Neural cell (in vitro differentiated cells): ENCODE measurements at regions not wholly inside any gene's neighbourhood (a gene's known extent, or its start where the extent isn't known, plus 50 kb on each side); places are given as distances from the start of the nearest gene placed in this dataset.

Experiments
- H2AFZ ChIP-seq: fragments of 200-600, 300-800 bp; sonication (generic), shearing (Covaris generic); 2 replicates; pipeline ENCODE4 v1.6.0; 2014; ENCODE audit warnings: low read depth, mild to moderate bottlenecking, antibody characterized with exemption, low read length, moderate library complexity
- H3F3A ChIP-seq: fragments of 200-600 bp; shearing (Covaris generic); 2 replicates; pipeline ENCODE4 v1.6.1; 2016; ENCODE audit warnings: mild to moderate bottlenecking, moderate library complexity, mixed read lengths, antibody characterized with exemption, low read length; ENCODE audit not compliant: insufficient read depth, poor library complexity, severe bottlenecking
- H3K27ac ChIP-seq: fragments of 200-600, 300-800 bp; sonication (generic), shearing (Covaris generic); 2 replicates; pipeline ENCODE4 v1.5.1; 2014; ENCODE audit warnings: mild to moderate bottlenecking, low read length, moderate library complexity
- H3K27me3 ChIP-seq: fragments of 300-800, 200-600 bp; sonication (generic), shearing (Covaris generic); 2 replicates; pipeline ENCODE4 v1.6.0; 2014; ENCODE audit warnings: mild to moderate bottlenecking, low read depth, low read length, moderate library complexity; ENCODE audit not compliant: insufficient read depth
- H3K36me3 ChIP-seq: fragments of 300-800, 200-600 bp; sonication (generic), shearing (Covaris generic); 2 replicates; pipeline ENCODE4 v1.5.1; 2014; ENCODE audit warnings: mild to moderate bottlenecking, antibody characterized with exemption, low read length, moderate library complexity; ENCODE audit not compliant: insufficient read depth
- H3K4me2 ChIP-seq: fragments of 300-800, 200-600 bp; sonication (generic), shearing (Covaris generic); 2 replicates; pipeline ENCODE4 v1.6.0; 2014; ENCODE audit warnings: mild to moderate bottlenecking, low read length
- H3K4me3 ChIP-seq: fragments of 300-800, 200-600 bp; sonication (generic), shearing (Covaris generic); 2 replicates; pipeline ENCODE4 v1.5.1; 2014; ENCODE audit warnings: mild to moderate bottlenecking, low read length, moderate library complexity
- H3K79me2 ChIP-seq: fragments of 200-600 bp; shearing (Covaris generic); replicated peaks from 2 replicates; pipeline ENCODE4 v1.6.0; 2014; ENCODE audit warnings: mild to moderate bottlenecking, low read length, moderate library complexity; ENCODE audit not compliant: insufficient read depth
- H3K9ac ChIP-seq: fragments of 300-800, 200-600 bp; sonication (generic), shearing (Covaris generic); 2 replicates; pipeline ENCODE4 v1.6.1; 2016; ENCODE audit warnings: mild to moderate bottlenecking, low read length, mixed read lengths
- H3K9me2 ChIP-seq: fragments of 200-600 bp; shearing (Covaris generic); 2 replicates; pipeline ENCODE4 v1.6.1; 2016; ENCODE audit warnings: mild to moderate bottlenecking, low read length, mixed read lengths; ENCODE audit not compliant: insufficient read depth
- H3K9me3 ChIP-seq: fragments of 200-600, 300-800 bp; sonication (generic), shearing (Covaris generic); 2 replicates; pipeline ENCODE4 v1.6.1; 2016; ENCODE audit warnings: mild to moderate bottlenecking, mixed run types, low read length, moderate library complexity, mixed read lengths
- H4K20me1 ChIP-seq: fragments of 200-600 bp; shearing (Covaris generic); 2 replicates; pipeline ENCODE4 v1.6.1; 2016; ENCODE audit warnings: mild to moderate bottlenecking, mixed run types; ENCODE audit not compliant: insufficient read depth
- CTCF ChIP-seq: fragments of 450-650 bp; IDR thresholded peaks from 2 replicates; pipeline ENCODE4 v1.5.1; 2014; ENCODE audit warnings: antibody characterized with exemption, mild to moderate bottlenecking, moderate library complexity; ENCODE audit not compliant: poor library complexity, severe bottlenecking
- EP300 ChIP-seq: fragments of 450-650 bp; conservative IDR thresholded peaks from 2 replicates; pipeline ENCODE4 v1.6.1; 2014; ENCODE audit warnings: antibody characterized with exemption, mild to moderate bottlenecking, moderate library complexity; ENCODE audit not compliant: poor library complexity, severe bottlenecking
- EZH2 ChIP-seq: fragments of 200-600, 300-800 bp; shearing (Covaris generic), sonication (generic); IDR thresholded peaks from 2 replicates; pipeline ENCODE4 v1.6.1; 2014; ENCODE audit warnings: antibody characterized with exemption, low read length, borderline replicate concordance, mild to moderate bottlenecking; ENCODE audit not compliant: insufficient read depth, poor library complexity, severe bottlenecking
- MXI1 ChIP-seq: fragments of 450-650 bp; conservative IDR thresholded peaks from 2 replicates; pipeline ENCODE4 v1.6.1; 2014; ENCODE audit warnings: antibody characterized with exemption, mild to moderate bottlenecking; ENCODE audit not compliant: poor library complexity, severe bottlenecking
- POLR2AphosphoS5 ChIP-seq: IDR thresholded peaks from 2 replicates; pipeline ENCODE4 v1.6.1; 2012
- RAD21 ChIP-seq: fragments of 450-650 bp; conservative IDR thresholded peaks from 2 replicates; pipeline ENCODE4 v1.6.1; 2014; ENCODE audit warnings: antibody characterized with exemption, mild to moderate bottlenecking, moderate library complexity
- REST ChIP-seq: IDR thresholded peaks from 2 replicates; pipeline ENCODE4 v1.6.1; 2012; ENCODE audit warnings: borderline replicate concordance
- SMC3 ChIP-seq: fragments of 450-650 bp; conservative IDR thresholded peaks from 2 replicates; pipeline ENCODE4 v1.6.1; 2014; ENCODE audit warnings: antibody characterized with exemption, mild to moderate bottlenecking, moderate library complexity; ENCODE audit not compliant: poor library complexity
- TAF1 ChIP-seq: IDR thresholded peaks from 2 replicates; pipeline ENCODE4 v1.6.1; 2012; ENCODE audit warnings: low read depth

GRCh38 chr16:76639685-76640289, 362.6 kb downstream of the CNTNAP4 start:
- Histone ChIP-seq H2AFZ (no peak overlapping the region), H3K27me3 (no peaks in the 10 kb centered on the region), H3K4me2 (no peak overlapping the region), H4K20me1 (no peaks in the 10 kb centered on the region), H3K36me3 (no peaks in the 10 kb centered on the region), H3F3A (no peaks in the 10 kb centered on the region), H3K9me2 (no peaks in the 10 kb centered on the region), H3K4me3 (no peak overlapping the region), H3K9me3 (no peaks in the 10 kb centered on the region), H3K27ac (no peak overlapping the region), H3K79me2 (no peaks in the 10 kb centered on the region), H3K9ac (no peak overlapping the region)
- no peak for TF ChIP-seq MXI1
- no peak for TF ChIP-seq TAF1
- no peak for TF ChIP-seq EP300
- no peak for TF ChIP-seq SMC3
- no peak for TF ChIP-seq CTCF
- TF ChIP-seq RAD21: no peak
- no peak for TF ChIP-seq REST
- TF ChIP-seq EZH2: no peak
- no peak for TF ChIP-seq POLR2AphosphoS5

- Histone ChIP-seq H3K27me3 (no peaks in the 10 kb centered on the region), H3K9ac (no peak overlapping the region), H3F3A (no peaks in the 10 kb centered on the region), H4K20me1 (no peaks in the 10 kb centered on the region), H3K9me3 (no peaks in the 10 kb centered on the region), H3K79me2 (no peaks in the 10 kb centered on the region), H3K4me3 (no peak overlapping the region), H3K27ac (no peak overlapping the region), H3K4me2 (no peak overlapping the region), H2AFZ (no peak overlapping the region), H3K36me3 (no peaks in the 10 kb centered on the region), H3K9me2 (no peaks in the 10 kb centered on the region)
- TF ChIP-seq TAF1: no peak
- TF ChIP-seq SMC3: no peak
Measured at GRCh38 chr16:76650582-76650981, 373.4 kb downstream of the CNTNAP4 start.
